ENCODE measurements at regions not wholly inside any gene's neighbourhood (a gene's known extent, or its start where the extent isn't known, plus 50 kb on each side); places are given as distances from the start of the nearest gene placed in this dataset.
"Not testable (repeated sequence)": the region's sequence is repeated elsewhere in the genome, so short reads cannot be mapped to it uniquely, and the experiment has no call there.

DNA sequence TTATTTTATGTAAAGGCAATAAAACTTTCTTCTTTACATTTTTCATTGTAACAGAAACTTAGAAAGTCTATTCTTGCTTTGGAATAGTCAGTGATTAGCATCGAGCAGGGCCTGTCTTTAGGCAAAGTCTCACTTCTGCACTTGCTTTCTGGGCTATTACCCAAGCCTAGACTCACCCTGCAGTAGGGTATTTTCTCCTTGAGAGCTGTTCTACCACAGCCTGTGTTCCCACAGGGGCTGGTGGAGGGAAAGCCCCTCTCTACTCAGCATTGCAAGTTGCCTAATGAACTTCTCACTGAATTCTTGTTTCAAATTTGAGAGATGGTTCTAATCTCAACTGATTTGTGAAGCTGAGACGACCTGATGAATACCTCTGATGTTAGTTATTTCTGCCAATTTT is 111.7 kb upstream of the KLHL14 start:
- no peak for DNase-seq (ENCODE audit: low spot score)

DNA sequence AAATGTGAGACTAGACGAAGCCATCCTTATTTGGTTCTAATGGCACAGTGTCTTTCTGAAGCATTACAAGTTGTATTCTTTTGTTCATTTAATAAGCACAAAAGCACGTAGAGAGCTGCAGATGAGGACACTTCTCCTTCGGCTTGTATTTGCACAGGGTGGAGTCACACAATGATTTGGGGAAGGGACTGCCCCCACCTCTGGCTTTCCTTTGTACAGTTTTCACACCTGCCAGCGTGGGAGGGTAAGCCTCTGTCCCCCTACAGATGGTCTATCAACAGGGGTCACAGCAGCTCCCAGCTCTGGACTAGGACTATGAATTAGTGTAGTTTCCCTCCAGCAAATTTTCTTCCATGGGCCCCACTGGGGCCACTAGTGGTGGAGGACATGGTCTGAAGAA is 108.2 kb upstream of the KLHL14 start:
- DNase-seq (ENCODE audit: low spot score) = no peak

DNA sequence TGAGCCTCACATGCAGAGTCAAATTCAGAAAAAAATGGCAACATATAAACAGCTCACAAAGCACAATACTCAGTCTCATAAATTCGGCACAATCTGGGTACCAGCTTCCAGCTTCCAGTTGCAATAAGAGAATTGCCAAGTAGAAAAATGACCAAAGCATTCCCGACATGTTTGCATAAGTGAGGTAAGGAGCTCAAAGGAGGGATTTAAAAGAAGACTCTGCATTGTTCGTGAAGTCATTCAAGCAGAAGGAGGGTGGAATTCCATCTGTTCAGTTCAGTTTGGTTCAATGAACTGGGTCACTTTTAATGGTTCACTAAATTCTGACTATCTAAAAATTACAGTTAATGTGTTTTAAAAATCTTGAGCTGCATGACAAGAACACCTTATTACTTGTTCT is 106.7 kb upstream of the KLHL14 start:
- DNase-seq (ENCODE audit: low spot score) = peak; percentile 91

DNA sequence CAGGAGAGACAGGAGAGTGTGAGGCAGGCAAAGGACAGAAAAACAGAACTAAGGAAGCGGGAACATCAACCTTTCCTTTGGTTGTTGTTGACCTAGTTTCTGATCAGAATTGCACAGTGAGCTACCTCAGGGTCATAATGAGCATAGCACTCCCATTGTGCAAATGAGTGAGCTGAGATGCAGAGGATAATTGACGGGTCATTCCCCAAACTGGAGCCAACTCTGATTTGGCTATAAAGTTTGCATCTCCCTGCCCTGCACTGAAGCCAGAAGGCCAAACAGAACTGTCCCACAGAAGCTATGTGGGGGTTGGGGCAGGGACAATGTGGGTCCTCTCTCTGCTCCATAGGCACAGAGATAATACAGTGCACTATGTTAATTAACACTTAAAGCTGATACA is 105.6 kb upstream of the KLHL14 start:
- DNase-seq (ENCODE audit: low spot score) = no peak

DNA sequence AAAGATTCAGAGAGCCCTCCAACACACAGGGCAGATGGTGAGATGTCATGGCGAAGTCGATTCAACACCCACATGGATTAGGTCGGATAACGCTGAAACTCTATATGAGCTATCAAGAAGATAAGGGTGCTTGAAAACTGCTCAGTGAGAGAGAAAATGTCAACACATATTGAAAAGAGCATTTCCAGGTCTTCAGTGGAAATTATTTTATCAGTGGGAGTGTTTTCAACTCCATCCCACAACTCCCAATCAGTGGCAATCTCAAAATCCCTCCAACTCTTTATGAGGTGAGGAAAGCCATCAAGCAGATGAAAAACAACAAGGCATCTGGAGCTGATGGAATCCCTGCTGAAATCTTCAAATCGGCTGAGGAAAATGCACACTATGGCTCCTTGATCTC is 104.5 kb upstream of the KLHL14 start:
- DNase-seq (ENCODE audit: low spot score) = no peak

DNA sequence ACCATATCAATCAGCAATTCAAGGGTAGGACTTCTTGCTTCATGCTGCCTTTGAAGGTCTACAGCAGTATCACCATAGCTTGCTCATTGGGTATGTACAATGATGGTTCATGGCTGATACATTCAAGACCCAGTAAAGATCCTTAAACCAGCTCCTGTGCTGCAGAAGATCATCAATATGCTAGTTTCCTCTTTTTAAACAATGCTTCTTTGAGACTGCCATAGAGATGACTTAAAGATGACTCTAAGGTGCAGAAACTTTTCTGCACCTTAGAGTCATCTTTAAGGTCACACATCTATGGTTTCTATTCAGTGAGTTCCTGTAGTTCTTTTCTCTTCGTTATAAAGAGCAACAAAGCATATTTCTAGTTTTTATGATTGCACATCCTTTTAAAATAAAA is 102.8 kb upstream of the KLHL14 start:
- no peak for DNase-seq (ENCODE audit: low spot score)

DNA sequence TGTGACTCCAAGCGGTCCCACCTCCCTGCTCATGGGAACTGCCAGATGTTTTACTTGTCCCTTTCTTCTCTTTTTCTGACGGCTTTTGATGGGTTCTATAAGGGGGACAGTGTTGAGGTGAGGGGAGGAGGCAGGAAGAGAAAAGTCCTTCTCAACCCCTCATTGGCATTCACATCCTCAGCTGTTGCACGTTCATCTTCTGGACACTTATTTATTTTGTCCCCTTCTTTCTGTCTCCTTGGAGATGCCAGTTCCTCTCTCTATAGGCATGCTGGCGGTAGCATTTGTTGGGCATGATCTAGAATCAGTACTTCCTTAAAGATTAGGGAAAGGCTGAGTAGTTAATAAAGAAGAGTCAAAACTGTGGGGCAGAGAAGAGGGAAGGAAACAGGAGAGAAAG is 99.0 kb upstream of the KLHL14 start:
- no peak for DNase-seq (ENCODE audit: low spot score)

DNA sequence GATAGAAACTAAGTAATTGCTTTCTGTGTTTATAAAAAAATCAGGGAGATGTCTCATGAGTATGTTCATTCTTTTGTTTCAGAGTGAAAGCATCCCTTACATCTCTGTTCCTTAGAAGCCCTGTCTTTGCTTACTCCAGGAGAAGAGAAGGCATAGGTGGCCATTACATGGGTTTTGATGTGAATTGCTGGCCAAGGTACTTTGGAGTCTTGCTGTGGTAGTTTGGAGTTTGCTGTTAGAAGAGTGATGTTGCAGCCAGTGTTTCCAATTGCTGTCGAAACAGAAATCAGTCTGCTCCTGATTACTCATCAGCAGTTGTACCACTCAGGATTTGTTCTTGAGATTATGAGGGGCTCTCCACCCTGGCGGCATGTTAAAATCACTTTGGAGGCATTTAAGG is 97.8 kb upstream of the KLHL14 start:
- DNase-seq (ENCODE audit: low spot score) = no peak

DNA sequence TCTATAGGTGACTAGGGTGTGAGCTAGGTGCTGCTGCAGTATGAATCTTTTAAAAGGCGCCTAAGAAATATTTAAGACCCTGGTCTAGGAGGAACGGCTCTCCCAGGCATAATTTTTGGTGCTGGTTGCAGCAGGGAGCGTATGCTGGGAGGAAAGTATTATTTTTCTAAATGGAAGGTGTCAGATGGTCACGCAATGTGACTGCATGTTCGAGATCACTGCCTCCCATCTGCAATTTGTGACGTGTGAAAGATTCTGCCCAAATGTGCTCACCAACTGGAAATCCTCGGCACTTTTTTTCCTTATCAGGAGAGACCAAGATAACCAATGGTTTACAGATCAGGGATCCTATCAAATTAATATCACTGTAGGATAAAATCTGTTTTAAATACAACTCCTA is 95.6 kb upstream of the KLHL14 start:
- DNase-seq (ENCODE audit: low spot score) = no peak

DNA sequence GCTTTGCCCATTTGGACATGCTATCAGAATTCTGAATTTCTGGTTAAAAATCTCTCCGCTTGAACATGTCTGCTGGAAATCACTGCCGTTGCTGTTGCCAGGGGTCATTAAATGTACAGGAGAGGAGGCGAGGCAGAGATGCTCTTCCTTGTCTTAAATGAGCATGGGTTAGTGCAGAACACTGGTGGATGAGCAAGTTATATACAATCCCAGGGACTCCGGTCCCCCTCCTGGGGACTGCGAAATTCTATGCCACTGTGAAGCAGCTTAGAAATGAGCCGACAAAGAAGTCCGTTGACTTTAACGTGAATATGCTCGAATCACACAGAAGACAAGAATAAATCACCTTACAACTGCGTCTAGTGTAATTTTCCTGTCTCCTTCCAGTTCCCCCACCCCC is 95.1 kb upstream of the KLHL14 start:
- no peak for DNase-seq (ENCODE audit: low spot score)

DNA sequence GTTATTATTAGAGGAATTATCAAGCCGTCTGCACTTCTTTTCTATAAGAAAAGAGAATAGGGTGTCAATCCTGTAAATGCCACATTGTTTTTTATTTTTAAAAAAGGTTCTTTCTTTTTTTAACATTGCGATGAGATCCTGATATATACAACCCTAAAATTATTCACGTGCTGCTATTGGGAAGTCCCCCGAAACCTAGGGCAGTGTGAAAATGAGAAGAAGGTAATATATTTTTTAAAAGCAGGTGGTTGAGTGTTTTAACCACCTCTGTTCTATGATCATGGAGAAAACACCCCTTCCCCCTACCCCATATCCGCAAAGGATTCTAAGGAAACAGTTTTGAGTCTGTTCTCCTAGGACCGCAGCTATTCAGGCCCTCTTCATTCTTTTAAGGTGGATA is 94.5 kb upstream of the KLHL14 start:
- DNase-seq (ENCODE audit: low spot score) = no peak

DNA sequence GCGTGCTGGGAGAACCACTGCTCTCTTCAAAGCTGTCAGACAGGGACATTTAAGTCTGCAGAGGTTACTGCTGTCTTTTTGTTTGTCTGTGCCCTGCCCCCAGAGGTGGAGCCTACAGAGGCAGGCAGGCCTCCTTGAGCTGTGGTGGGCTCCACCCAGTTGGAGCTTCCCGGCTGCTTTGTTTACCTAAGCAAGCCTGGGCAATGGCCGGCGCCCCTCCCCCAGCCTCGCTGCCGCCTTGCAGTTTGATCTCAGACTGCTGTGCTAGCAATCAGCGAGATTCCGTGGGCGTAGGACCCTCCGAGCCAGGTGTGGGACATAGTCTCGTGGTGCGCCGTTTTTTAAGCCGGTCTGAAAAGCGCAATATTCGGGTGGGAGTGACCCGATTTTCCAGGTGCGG is 89.2 kb upstream of the KLHL14 start:
- not testable (repeated sequence) for DNase-seq (ENCODE audit: low spot score)

DNA sequence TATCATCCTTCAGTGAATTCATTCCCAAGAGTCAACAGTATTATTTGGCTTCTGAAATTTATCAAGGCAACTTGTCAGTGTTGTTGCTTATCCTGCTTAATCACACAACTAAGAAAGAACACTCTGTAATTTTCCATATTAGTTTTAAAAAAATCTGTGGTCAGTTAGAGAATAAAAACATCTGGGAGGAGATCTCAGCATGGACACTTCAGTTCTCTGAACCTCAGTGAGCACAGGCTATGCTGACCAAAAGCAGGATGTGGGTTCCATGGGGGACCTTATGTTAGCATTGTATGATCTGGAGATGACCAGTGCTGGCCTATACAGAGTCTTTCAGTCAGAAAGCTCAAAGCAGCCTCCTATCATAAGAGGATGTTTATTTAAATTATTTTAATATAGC is 79.1 kb upstream of the KLHL14 start:
- DNase-seq (ENCODE audit: low spot score) = peak; percentile 34

DNA sequence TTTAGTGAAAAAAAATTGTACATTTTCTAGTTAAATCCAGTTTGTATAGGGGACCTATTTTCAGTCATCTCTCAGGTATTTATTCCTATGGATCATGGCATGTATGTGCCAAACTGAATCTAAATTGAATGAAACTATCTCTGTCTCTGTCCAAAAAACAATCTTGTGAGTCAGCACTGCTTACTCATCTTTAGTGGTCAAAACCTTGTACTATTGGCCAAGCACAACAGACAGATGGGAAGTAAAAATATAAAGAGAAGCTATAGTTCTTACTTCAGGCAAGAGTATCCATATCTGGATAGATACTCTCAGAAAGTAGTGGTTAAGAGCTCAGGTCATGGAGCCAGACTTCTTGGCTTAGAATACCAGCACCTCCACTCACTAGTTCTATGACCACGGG is 76.0 kb upstream of the KLHL14 start:
- DNase-seq (ENCODE audit: low spot score) = no peak

DNA sequence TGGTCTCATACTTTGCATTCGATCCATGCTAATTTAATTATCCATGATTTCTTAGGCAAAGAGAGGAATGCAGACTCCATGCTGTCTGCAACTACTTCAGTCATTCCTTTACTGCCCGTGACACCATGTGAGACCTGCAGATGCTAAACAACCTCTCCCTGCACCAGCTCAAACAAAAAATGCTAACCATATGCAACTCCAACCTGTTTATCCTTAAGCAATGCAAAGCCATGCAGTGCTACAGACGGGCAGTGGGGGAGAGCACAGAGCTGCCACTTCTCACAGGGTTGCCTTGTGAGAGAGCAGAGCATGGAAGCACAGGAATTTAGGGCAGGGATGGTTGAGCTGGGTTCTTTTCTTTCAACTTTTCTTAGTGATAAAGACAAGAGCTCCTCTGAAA is 74.9 kb upstream of the KLHL14 start:
- DNase-seq (ENCODE audit: low spot score) = no peak

DNA sequence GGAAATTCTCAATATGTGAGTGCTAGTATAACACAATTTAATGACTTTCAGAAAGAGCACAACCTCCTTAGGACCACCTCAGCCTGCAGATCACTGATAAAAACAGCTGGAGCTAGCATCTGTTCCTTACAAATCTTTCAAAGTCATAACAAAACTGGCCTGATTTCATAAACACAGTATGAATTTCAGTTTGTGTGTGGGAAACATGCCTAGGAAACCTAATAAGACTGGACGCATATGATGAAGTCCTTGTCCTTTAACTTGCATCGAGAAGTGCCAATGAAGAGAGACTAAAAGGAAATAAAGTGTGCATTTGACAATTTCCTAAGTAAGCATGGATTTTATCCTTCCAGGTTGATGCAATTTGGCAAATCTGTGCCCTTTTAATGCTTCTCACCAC is 74.1 kb upstream of the KLHL14 start:
- DNase-seq (ENCODE audit: low spot score) = no peak

DNA sequence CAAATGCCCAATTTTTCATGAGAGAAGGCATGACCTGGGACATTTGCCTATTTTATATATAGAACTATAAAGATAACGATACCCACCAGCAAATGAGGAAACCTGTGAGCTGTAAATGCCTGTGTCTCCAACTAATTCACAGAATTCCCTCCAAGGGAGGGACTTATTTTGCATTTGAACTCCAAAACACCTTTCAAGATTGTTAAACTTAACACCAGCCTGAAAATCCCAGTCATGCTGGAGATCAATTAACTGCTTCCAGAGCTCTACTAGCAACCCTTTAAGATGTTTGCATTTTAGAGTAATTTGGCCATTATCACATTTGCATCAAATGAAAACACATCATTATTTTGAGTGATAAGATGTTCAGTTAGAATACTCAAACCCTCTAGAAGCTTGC is 68.1 kb upstream of the KLHL14 start:
- no peak for DNase-seq (ENCODE audit: low spot score)

DNA sequence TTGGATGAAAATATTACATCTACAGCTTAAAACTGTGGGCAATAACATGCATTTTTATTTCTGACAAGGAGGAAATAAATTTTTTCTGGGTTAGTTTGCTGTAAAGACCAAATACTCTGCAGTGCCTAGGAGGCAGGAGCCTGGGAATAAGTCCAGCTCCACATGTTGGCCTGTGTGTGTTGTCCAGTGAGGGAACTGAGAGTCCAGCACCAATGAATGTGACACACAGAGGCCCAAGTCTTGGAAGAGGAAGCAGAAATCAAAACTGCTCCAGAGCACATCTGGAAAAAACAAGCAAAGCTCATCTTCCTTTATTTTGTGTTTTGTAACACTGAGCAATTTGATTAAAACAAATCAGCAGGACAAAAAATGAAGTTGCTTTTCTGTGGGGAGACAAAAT is 63.1 kb upstream of the KLHL14 start:
- no peak for DNase-seq (ENCODE audit: low spot score)

DNA sequence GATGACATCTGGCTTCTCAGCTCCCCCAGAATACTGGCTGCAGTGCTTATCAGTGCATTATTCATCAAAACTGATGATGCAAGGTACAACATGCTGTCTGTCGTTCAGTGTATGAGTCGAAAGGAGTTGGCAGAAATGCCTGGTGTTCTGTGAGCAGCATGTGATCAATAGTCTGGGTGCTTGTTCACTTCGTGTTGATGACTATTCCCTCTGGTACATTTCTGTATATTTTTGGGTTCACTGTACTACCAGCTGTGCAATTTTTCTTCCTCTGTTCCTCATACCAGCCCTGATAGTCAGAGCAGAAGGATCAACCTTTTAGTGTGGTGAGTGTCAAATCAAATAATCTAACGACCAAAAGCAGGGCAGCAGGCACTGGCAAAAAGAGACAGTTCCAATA is 59.0 kb upstream of the KLHL14 start:
- DNase-seq (ENCODE audit: low spot score) = peak; percentile 84

DNA sequence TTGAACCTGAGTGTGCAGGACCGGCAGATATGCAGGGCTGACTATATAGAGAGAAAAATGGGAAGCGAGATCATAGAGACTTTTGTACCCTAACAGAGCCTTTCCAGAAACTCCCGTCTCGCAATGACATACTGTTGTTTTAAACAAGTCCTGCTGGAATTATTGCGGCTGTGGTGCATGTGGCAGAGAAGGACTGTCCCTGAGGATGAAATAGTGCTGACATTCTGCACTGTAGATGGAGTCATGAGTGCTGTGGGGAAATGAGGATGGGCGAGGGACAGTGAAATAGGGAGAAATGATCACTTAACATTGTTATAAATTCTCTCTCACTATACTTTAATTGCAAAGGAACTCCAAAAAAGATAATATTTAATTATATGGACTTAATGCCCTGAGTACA is 50.4 kb upstream of the KLHL14 start:
- DNase-seq (ENCODE audit: low spot score) = no peak
